Mammary epithelial cell (primary cell): ENCODE measurements at regions not wholly inside any gene's neighbourhood (a gene's known extent, or its start where the extent isn't known, plus 50 kb on each side); places are given as distances from the start of the nearest gene placed in this dataset.

Experiments
- EZH2 ChIP-seq: IDR thresholded peaks from 2 replicates; pipeline ENCODE4 v1.6.1; 2012; ENCODE audit warnings: low read length, inconsistent platforms, borderline replicate concordance
- TF ChIP-seq, protein P1 (sequence below), 2 donors: IDR thresholded peaks in 1 of 2; conservative IDR thresholded peaks in 1 of 2; 2 replicates each; pipeline ENCODE4 v1.5.1; 2011 to 2012; ENCODE audit warnings: inconsistent platforms in 2 of 2, low read length in 2 of 2, mild to moderate bottlenecking in 2 of 2, control low read depth in 1 of 2, low read depth in 1 of 2; ENCODE audit not compliant: insufficient read depth in 1 of 2; ENCODE audit errors: extremely low read depth in 1 of 2

GRCh38 chr22:26939466-26939865 is 282.1 kb downstream of the MIAT start:
- TF ChIP-seq, protein P1, sequence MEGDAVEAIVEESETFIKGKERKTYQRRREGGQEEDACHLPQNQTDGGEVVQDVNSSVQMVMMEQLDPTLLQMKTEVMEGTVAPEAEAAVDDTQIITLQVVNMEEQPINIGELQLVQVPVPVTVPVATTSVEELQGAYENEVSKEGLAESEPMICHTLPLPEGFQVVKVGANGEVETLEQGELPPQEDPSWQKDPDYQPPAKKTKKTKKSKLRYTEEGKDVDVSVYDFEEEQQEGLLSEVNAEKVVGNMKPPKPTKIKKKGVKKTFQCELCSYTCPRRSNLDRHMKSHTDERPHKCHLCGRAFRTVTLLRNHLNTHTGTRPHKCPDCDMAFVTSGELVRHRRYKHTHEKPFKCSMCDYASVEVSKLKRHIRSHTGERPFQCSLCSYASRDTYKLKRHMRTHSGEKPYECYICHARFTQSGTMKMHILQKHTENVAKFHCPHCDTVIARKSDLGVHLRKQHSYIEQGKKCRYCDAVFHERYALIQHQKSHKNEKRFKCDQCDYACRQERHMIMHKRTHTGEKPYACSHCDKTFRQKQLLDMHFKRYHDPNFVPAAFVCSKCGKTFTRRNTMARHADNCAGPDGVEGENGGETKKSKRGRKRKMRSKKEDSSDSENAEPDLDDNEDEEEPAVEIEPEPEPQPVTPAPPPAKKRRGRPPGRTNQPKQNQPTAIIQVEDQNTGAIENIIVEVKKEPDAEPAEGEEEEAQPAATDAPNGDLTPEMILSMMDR (conservative IDR thresholded peaks at IDR 0.05 in 1 of 2, IDR thresholded peaks at IDR 0.05 in 1 of 2; ENCODE audit: extremely low read depth in 1 of 2, insufficient read depth in 1 of 2, low read depth in 1 of 2, low read length in 2 of 2): no peak
- TF ChIP-seq EZH2: no peak
